Amniotic stem cell (primary cell): ENCODE measurements at regions not wholly inside any gene's neighbourhood (a gene's known extent, or its start where the extent isn't known, plus 50 kb on each side); places are given as distances from the start of the nearest gene placed in this dataset.
"Not testable (repeated sequence)": the region's sequence is repeated elsewhere in the genome, so short reads cannot be mapped to it uniquely, and the experiment has no call there.

Experiments
- DNase-seq: peaks from one replicate; lab custom pipeline; 2025; lab: John Stamatoyannopoulos, UW

GRCh38 chr16:60392380-60392779 is 1643.9 kb downstream of the CDH8 start:
- DNase-seq: no peak

DNA sequence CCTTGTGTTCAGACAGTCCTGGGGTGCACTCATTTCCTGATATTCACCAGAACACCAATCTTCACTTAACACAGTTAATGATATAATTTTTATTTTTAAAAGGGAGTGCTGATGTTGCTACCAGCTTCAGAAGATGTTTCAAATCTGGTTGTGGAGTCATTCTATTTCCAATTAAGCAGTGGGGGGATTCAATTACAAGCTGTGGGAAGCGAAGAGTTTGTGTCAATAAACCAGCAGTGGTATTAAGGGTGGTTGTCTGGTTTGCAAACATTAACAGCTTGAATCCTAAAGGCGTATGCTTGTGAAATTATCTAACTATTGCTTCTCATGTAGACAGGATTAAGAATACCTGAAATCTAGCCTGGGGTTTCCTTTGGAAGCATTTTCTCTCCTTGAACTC is 1637.5 kb upstream of the GOT2 start:
- DNase-seq: no peak

DNA sequence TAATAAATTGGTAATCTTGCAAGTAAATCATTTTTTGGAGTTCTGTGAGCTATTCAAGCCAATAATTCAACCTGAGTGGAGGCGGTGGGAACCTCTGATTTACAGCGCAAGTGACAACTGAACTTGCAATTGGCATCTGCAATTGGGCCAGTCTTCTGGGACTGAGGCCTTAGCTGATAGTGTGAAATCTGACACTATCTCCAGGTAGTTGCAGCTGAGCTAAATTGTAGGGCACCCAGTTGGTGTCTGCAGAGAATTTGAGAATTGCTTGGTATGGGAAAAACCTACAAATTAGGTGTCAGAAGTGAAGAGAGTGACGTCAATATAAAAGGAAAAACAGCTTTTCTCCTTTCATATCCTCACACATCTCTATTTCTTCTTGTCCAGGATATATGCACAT is 1633.6 kb upstream of the GOT2 start:
- no peak for DNase-seq

DNA sequence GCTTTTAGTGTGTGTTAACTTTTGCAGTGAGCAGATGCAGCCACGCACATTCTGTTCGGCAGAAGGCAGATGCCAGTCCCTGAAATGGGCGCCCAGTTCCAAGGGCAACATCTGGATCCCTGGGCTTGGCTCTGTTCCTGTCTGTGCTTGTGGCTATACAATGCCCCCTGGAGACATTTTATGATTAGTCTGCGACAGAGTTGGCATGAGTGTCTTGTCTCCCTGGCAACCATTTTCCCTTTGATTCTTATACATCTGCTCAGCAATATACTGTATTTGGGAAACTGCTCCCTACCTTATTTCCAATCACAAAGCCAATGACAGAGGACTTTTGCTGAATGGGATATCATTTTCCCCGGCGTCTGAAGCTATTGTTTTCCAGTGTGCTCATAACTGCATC is 1629.5 kb upstream of the GOT2 start:
- no peak for DNase-seq

DNA sequence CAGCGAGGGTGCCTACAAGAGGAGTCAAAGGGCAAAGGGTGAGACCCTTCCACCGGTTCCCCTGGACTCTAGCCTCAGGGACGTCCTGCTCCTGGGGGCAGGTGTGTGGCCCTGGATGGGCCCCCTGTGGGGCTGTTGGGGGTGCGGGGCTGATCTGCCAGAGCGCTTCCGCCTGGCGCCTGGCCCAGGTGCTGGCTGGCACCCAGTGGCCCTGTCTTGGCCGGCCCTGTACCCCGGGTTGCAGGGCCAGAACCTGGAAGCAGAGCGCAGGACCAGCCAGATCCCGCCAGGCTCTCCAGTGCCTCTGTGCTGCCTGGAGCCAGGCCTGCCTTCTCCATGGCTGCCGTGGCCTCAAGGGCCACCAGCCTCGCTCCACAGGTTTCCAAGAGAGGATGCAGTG is 1625.8 kb upstream of the GOT2 start:
- not testable (repeated sequence) for DNase-seq

- not testable (repeated sequence) for DNase-seq
These were observed 1625.3 kb upstream of the GOT2 start for GRCh38 chr16:60359412-60359811.

- not testable (repeated sequence) for DNase-seq
These were observed 1623.9 kb upstream of the GOT2 start for GRCh38 chr16:60357876-60358522.

DNA sequence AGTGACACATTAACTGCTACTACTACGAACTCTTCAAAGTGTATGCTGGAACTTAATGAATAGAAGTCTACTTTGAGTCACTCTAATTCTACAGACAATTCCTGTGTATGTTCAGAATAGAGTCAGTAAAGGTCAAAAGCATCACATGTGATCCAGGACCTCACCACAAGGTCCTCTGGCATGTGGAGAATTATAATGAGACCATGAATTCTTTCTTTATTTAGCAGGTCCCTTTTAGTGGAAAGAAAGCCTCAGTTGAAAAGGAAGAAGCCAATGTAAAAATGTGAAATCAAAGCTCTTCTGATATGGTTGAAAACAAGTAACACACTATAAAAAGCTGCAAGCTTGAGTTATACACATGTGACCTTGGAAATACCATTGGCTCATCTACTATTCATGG is 1612.1 kb upstream of the GOT2 start:
- no peak for DNase-seq

DNA sequence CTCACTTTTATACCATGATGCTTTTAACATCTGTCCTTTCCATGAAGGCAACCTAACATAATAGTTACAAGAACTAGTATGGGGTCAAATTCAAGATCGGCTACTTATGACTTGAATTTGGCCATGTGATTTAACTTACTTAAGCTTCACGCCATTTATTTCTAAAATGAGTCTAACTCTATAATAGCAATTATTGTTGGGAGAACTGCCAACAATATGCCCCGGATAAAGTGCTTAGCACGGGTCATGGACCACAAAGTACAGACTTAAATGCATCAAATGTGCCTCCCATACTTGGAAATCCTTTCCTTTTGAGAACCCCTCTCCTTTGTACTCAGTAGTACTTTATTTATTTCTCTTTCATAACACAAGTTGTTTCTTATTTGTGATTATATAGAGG is 1603.6 kb upstream of the GOT2 start:
- DNase-seq: no peak

- DNase-seq: no peak
These were observed 1597.1 kb upstream of the GOT2 start for GRCh38 chr16:60331168-60331567.

GRCh38 chr16:60329108-60329507 is 1595.0 kb upstream of the GOT2 start:
- no peak for DNase-seq

GRCh38 chr16:60328152-60328551 is 1594.0 kb upstream of the GOT2 start:
- no peak for DNase-seq

DNA sequence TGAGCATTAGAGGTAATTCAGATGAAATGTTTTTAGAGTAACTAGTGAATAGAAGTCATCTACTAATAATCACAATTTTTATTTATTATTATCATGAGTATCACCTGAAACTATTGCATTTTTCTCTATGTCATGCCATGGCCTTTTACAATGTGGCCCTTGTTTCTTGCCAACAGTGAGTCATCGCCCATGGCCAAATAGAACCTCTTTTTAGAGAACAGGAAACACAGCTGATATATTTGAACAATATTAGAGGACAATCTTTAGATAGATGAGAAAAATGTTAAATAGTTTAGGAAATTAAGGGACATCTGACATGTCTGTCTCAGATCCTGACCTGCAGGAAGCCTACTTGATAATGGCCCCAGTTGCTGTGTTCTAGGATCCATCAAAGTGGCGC is 1584.4 kb upstream of the GOT2 start:
- DNase-seq: no peak

- DNase-seq: no peak
These were observed 1576.8 kb upstream of the GOT2 start for GRCh38 chr16:60310846-60311445.

GRCh38 chr16:60304720-60305119 is 1570.6 kb upstream of the GOT2 start:
- DNase-seq: no peak

DNA sequence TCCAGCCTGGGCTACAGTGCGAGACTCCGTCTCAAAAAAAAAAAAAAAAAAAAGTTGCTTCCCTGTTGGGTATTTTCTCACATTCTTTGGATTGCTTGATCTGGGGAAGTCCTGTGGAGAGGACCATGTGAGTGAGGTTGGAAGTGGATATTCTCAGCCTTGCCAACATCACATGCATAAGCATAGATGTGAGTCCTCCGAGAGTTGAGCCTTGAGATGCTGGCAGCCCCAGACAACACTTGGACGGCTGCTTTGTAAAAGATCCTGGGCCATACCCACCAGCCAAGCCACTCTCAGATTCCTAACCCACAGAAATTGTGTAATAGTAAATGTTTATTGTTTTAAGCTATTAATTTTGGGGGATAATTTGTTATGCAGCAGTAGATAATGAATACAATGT is 1570.0 kb upstream of the GOT2 start:
- DNase-seq: no peak

DNA sequence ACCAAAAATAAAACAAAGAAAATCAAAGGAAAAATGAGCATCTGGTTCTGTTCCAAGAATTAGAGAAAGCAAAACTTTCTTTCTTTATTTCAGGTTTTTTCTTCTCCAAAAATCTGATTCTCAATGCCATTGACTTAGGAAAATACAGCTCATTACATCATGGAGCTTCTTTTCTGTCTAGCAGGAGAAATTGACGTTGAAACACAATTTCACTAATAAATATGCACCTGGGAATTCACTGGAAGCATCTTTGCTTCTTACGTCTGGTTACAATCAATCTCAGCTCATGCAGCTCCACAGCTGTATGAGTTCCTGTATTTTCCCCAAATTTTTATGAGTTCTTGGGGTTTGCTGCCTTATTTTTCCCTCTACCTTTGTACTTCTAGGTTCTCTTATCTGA is 1568.6 kb upstream of the GOT2 start:
- DNase-seq: no peak

GRCh38 chr16:60302261-60302660 is 1568.1 kb upstream of the GOT2 start:
- DNase-seq: no peak

- DNase-seq: no peak
These were observed 1565.2 kb upstream of the GOT2 start for GRCh38 chr16:60299241-60299776.

DNA sequence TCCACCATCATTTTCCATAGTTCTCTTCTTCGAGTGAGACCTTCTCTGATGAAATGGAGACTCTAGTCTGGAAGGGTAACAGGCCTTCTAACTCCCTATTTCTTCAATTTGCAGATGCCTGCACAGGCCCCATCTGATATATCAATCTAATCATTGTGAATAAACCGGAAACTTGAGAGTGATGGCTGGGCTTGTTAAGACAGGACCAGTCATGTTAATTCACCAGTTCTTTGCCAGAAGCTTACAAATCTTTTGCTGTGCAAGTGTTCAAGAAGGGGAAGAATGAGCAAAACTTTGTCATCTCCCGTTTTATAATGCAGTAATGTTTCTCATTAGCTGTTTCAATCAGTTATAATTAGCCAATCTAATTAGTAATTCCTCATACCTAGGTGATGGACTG is 1561.3 kb upstream of the GOT2 start:
- DNase-seq: no peak

DNA sequence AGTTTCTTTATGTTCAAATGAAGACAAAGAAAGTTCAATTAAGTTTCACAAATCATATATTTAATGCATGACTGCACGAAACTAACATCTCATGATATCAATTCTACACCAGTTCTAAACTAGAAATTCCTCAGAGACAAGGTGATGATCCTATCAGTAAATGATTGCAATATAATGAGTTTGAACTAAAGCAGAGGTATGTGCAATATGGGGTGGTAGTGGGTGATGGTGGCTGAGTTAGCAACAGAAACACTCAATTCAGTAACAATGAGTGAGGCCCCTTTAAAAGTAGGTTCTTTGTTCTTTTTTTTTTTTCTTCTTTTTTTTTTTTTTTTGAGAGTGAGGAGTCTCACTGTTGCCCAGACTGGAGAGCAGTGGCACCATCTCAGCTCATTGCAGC is 1551.7 kb upstream of the GOT2 start:
- DNase-seq: no peak

GRCh38 chr16:60279061-60279665 is 1545.0 kb upstream of the GOT2 start:
- DNase-seq: no peak

DNA sequence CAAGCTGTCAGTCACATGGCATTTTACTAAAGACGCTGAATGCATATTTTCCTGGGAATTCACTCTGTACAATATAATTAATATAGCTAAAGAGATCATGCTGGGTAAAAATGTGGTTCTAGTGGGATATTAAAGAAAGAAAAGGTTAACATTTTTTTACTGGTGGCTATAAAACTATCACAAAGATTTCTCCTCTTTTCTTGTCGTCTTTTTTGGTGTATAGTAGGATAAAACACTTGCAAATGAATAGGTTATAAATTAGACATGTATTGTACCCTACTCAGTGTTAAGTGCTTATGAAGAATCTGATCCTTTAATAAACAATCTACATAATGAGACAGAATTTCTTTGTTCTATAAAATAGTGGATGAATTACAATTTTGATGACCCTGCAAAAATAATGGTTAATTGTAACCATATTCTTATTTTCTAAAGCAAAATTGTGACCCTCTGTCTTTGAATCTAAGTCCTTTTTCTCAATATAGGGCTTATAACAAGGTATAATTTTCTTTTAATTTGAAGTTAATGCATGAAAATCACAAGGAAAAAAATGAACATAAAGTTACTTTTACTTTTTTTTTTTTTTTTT is 1540.4 kb upstream of the GOT2 start:
- no peak for DNase-seq
